Fibroblast of skin of left biceps (primary cell): ENCODE measurements at regions not wholly inside any gene's neighbourhood (a gene's known extent, or its start where the extent isn't known, plus 50 kb on each side); places are given as distances from the start of the nearest gene placed in this dataset.
"Not testable (repeated sequence)": the region's sequence is repeated elsewhere in the genome, so short reads cannot be mapped to it uniquely, and the experiment has no call there.

Source experiments
- DNase-seq, 2 experiments: peaks; one replicate each; pipeline ENCODE4 v3.0.0-alpha.2; 2013; ENCODE audit warnings: low read depth in 2 of 2

- no peak for DNase-seq
These were observed 55.4 kb downstream of the CTSL start for GRCh38 chr9:87781331-87781730.

- no peak for DNase-seq
These were observed 57.3 kb downstream of the CTSL start for GRCh38 chr9:87783180-87783579.

GRCh38 chr9:87785315-87785970, 59.5 kb downstream of the CTSL start:
- not testable (repeated sequence) for DNase-seq

GRCh38 chr9:87786423-87786822, 60.5 kb downstream of the CTSL start:
- DNase-seq: no peak

- DNase-seq: no peak
These were observed 61.0 kb downstream of the CTSL start for GRCh38 chr9:87786876-87787275.

GRCh38 chr9:87787735-87788134, 61.8 kb downstream of the CTSL start:
- no peak for DNase-seq

GRCh38 chr9:87792831-87793288, 66.9 kb downstream of the CTSL start:
- DNase-seq: no peak

- DNase-seq: peak; percentile 56
These were observed 67.4 kb downstream of the CTSL start for GRCh38 chr9:87793292-87793691.

GRCh38 chr9:87795178-87795577, 69.3 kb downstream of the CTSL start:
- DNase-seq: no peak

- no peak for DNase-seq
These were observed 70.3 kb downstream of the CTSL start for GRCh38 chr9:87796196-87796595.

GRCh38 chr9:87798261-87798833, 72.4 kb downstream of the CTSL start:
- DNase-seq: no peak

GRCh38 chr9:87799503-87799902, 73.6 kb downstream of the CTSL start:
- DNase-seq: no peak

GRCh38 chr9:87800456-87800855, 74.5 kb downstream of the CTSL start:
- DNase-seq: no peak

GRCh38 chr9:87801013-87801412, 75.1 kb downstream of the CTSL start:
- no peak for DNase-seq

- no peak for DNase-seq
These were observed 77.2 kb downstream of the CTSL start for GRCh38 chr9:87803166-87803565.

GRCh38 chr9:87803623-87804345, 77.9 kb downstream of the CTSL start:
- DNase-seq: no peak

GRCh38 chr9:87805259-87805658, 77.4 kb upstream of the SPATA31E1 start:
- no peak for DNase-seq

- no peak for DNase-seq
These were observed 72.7 kb upstream of the SPATA31E1 start for GRCh38 chr9:87810008-87810407.

GRCh38 chr9:87810679-87811178, 71.9 kb upstream of the SPATA31E1 start:
- no peak for DNase-seq

- DNase-seq: peak; percentile 25
These were observed 70.1 kb upstream of the SPATA31E1 start for GRCh38 chr9:87812375-87813118.

- DNase-seq: no peak
These were observed 69.6 kb upstream of the SPATA31E1 start for GRCh38 chr9:87813119-87813463.

GRCh38 chr9:87816036-87816435, 66.6 kb upstream of the SPATA31E1 start:
- DNase-seq: no peak
